Fibroblast of villous mesenchyme (primary cell): ENCODE measurements at regions not wholly inside any gene's neighbourhood (a gene's known extent, or its start where the extent isn't known, plus 50 kb on each side); places are given as distances from the start of the nearest gene placed in this dataset.

ENCODE experiments used
- DNase-seq: peaks from one replicate; pipeline ENCODE4 v3.0.0-alpha.2; 2010; ENCODE audit warnings: low read depth
- H3K4me3 ChIP-seq: 2 replicates; pipeline ENCODE4 v1.5.1; 2011; ENCODE audit warnings: low read depth, mild to moderate bottlenecking, low read length
- CTCF ChIP-seq: IDR thresholded peaks from 2 replicates; pipeline ENCODE4 v1.5.1; 2012; ENCODE audit warnings: low read depth, mild to moderate bottlenecking, low read length; ENCODE audit not compliant: insufficient read depth

GRCh38 chr7:46352004-46352954 is 431.2 kb upstream of the IGFBP3 start:
- DNase-seq, result peak; percentile 60
- TF ChIP-seq CTCF, result peak; percentile 70
- H3K4me3 ChIP-seq, result no peak overlapping the region

- no peak overlapping the region for H3K4me3 ChIP-seq
- no peak for DNase-seq
- no peak for TF ChIP-seq CTCF
Measured at GRCh38 chr7:46349490-46349889, 428.4 kb upstream of the IGFBP3 start.

DNA sequence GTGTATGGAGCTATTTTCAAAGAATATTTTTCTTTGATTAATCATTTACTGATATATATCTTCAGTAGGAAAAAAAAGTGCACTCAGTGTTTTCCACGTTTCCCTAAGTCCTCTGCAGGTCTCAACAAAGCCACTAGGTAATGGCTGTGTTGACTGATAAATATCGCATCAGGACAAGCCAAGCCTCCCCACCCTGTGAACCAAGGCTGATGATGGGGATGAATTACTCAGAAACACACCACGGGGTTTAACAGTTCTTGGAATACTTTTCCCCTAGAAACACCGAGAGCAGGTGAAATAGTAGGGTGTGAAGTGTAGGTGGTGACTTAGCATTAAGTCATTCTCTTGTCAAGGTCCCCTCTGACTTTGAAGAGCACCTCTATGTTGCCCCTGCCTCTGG is 423.5 kb upstream of the IGFBP3 start:
- no peak for DNase-seq
- TF ChIP-seq CTCF, result no peak
- no peak overlapping the region for H3K4me3 ChIP-seq

GRCh38 chr7:46343802-46344201 is 422.7 kb upstream of the IGFBP3 start:
- DNase-seq, result no peak
- no peak overlapping the region for H3K4me3 ChIP-seq
- TF ChIP-seq CTCF, result no peak

DNA sequence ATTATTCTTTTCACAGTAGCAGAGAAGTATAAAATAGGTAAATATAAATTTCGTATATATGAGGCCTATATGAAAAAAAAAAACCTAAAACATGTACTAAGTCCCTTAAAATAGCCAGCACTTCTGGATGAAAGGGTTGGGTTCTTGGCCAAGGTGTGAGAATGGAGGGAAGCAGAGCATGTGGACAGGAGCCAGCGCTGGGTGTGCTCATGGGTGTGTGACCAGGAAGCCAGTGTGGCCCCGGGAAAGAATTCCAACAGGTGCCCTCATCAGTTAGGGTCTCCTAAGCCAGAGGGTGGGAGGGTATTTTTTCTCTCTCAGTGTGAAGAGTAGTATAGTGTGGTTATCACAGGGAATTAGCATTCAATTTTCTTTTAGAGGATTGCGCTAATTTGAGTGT is 401.9 kb upstream of the IGFBP3 start:
- no peak for TF ChIP-seq CTCF
- DNase-seq, result no peak
- no peak overlapping the region for H3K4me3 ChIP-seq

DNA sequence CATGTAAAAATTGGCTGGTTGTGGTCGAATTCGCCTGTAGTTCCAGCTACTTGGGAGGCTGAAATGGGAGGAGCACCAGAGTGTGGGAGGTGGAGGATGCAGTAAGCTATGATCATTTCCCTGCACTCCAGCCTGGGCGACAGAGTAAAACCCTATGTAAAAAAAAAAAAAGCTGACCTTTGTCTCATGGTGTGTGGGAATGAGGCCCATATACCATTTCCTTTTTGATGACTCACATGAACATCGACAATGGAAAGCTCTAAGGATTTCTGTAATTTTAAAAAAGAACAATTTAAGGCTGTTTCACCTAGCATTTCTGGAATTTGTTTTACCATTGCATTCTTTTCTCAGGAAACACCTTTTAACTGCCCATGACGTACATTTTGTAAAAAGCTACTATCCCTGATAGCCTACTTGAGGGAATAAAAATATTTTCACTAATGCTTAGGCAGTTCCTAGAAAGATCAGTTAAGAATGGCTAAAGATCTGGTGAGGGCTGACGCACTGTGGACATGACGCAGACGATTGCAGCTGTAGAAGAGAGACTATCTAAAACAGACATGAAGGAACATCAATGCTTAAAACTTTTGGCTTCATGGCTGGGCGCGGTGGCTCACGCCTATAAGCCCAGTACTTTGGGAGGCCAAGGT is 400.6 kb upstream of the IGFBP3 start:
- DNase-seq, result peak; percentile 82
- TF ChIP-seq CTCF, result no peak
- no peak overlapping the region for H3K4me3 ChIP-seq
